ENCODE measurements at regions not wholly inside any gene's neighbourhood (a gene's known extent, or its start where the extent isn't known, plus 50 kb on each side); places are given as distances from the start of the nearest gene placed in this dataset.

DNA sequence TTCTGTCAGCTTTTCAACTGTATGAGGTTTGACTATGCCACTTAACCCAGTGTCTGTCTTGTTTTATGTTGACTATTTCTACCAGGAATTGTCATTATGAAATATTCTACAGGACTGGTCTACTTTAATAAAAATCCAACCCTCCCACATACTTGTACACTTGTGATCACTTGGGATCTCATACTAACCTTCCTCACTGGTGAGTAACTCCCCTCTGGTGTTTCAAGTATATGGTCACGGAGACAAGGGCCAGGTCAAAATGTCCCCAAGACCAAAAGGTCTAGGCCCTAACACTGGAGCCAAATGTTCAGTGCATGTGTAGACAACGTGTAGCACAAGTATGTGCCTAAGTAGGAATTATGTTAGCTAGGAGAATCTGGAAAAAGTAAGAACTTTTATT lies 122.7 kb upstream of the TJP1 start:
- no peak overlapping the region for H3K4me3 ChIP-seq
- 83% methylated on average over 2 of the region's 2 CpGs for WGBS, 2 donors
- intact Hi-C loops (cut with DNase I), result loop anchor here in 5 of 10 donors (5.0 to 10.0 kb wide), 5 partner anchors 90 to 258 kb away; no protein-coding TSS in a partner anchor
- H3K4me1 ChIP-seq, result no peaks in the 10 kb centered on the region
- no peak overlapping the region for H3K27ac ChIP-seq
- no peaks in the 10 kb centered on the region for H3K36me3 ChIP-seq
- no peak for ATAC-seq
- no peaks in the 10 kb centered on the region for H3K27me3 ChIP-seq
- no peaks in the 10 kb centered on the region for H3K9me3 ChIP-seq
- no peak for DNase-seq
- TF ChIP-seq, protein P1, sequence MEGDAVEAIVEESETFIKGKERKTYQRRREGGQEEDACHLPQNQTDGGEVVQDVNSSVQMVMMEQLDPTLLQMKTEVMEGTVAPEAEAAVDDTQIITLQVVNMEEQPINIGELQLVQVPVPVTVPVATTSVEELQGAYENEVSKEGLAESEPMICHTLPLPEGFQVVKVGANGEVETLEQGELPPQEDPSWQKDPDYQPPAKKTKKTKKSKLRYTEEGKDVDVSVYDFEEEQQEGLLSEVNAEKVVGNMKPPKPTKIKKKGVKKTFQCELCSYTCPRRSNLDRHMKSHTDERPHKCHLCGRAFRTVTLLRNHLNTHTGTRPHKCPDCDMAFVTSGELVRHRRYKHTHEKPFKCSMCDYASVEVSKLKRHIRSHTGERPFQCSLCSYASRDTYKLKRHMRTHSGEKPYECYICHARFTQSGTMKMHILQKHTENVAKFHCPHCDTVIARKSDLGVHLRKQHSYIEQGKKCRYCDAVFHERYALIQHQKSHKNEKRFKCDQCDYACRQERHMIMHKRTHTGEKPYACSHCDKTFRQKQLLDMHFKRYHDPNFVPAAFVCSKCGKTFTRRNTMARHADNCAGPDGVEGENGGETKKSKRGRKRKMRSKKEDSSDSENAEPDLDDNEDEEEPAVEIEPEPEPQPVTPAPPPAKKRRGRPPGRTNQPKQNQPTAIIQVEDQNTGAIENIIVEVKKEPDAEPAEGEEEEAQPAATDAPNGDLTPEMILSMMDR (IDR thresholded peaks at IDR 0.05), result no peak

DNA sequence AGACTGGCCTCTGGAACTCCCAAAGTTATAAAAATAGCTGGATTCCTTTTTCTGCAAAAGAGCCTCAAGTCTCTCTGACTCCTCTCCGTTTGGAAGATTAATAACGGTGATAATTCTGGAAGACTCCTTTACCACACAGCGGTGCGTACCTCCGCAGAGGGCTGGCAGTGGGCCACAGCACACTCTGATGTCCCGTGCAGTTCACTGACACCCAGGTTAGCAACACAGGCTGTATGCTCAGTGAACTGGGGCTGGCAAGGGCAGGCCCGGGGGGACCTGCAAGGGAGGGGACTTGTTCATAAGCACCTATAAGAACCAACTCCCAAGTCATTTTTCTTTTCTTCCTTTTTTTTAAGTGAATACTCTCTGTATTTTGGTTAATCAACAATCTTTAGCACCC lies 120.3 kb upstream of the TJP1 start:
- no peak overlapping the region for H3K4me3 ChIP-seq
- no peaks in the 10 kb centered on the region for H3K9me3 ChIP-seq
- DNase-seq, result no peak
- intact Hi-C loops (cut with DNase I), result loop anchor here in 5 of 10 donors (5.0 to 10.0 kb wide), 5 partner anchors 92 to 255 kb away; no protein-coding TSS in a partner anchor
- H3K27ac ChIP-seq, result no peak overlapping the region
- H3K4me1 ChIP-seq, result no peaks in the 10 kb centered on the region
- TF ChIP-seq, protein P1 (IDR thresholded peaks at IDR 0.05), result no peak
- 80 to 81% methylated on average over 7 of the region's 7 CpGs for WGBS, 2 donors
- no peaks in the 10 kb centered on the region for H3K27me3 ChIP-seq
- peak in 2 of 8 donors; percentile 26 to 50 for ATAC-seq
- H3K36me3 ChIP-seq, result no peaks in the 10 kb centered on the region

DNA sequence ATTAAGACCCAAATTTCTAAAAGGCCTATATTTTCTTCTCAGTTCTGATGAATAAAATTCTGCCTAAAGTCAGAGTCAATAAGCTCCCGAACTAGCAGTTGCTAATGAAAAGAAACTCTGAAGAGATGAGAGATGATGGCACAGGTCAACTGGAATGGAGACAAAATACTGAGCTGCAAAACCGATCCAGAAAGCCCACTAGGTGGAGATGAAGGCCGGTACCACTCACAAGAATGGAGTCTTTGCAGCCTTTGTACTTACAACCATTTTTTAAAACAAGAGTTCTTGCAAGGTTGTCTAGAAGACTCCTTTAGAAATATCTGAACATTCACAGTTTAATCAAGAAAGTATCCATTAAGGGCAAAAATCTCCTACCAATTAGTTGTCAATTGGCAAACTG lies 119.9 kb upstream of the TJP1 start:
- DNase-seq (no peak), ATAC-seq (peak in 1 of 8 donors; percentile 49)
- Histone ChIP-seq H3K27me3 (no peaks in the 10 kb centered on the region), H3K4me3 (no peak overlapping the region), H3K36me3 (no peaks in the 10 kb centered on the region), H3K4me1 (peaks cover 0 to 1% (median 0%) of the 10 kb centered on the region in 9 donors), H3K9me3 (no peaks in the 10 kb centered on the region), H3K27ac (no peak overlapping the region)
- WGBS, 2 donors, result 51 to 55% methylated on average over 3 of the region's 3 CpGs
- intact Hi-C loops (cut with DNase I), result loop anchor here in 5 of 10 donors (5.0 to 10.0 kb wide), 5 partner anchors 93 to 255 kb away; no protein-coding TSS in a partner anchor
- TF ChIP-seq, protein P1 (IDR thresholded peaks at IDR 0.05), result peak in 8 of 9 donors; percentile 11 to 51 (median 34)

DNA sequence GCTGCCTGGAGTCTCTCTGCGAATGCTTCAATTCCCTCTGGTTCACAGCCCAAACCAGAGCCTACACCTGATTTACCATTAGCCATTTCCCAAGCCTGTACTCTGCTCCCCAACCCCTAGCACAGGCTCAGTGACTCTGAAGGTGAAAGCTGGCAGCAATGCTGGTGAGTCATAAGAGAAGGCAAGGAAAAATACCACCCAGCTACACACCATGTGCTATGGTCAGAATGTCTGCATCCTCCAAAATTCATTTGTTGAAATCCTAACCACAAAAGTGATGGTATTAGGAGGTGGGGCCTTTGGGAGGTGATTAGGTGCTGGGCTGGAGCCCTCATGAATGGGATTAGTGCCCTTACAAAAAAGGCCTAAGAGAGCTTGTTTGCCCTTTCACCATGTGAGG lies 117.1 kb upstream of the TJP1 start:
- H3K4me3 ChIP-seq, result no peak overlapping the region
- H3K27ac ChIP-seq, result no peak overlapping the region
- peaks cover 0 to 3% (median 0%) of the 10 kb centered on the region in 9 donors for H3K4me1 ChIP-seq
- no peaks in the 10 kb centered on the region for H3K9me3 ChIP-seq
- no peak for ATAC-seq
- intact Hi-C loops (cut with DNase I), result loop anchor here in 2 of 10 donors (5.0 to 10.0 kb wide), 2 partner anchors 195 to 272 kb away; no protein-coding TSS in a partner anchor
- no peak for DNase-seq
- no peaks in the 10 kb centered on the region for H3K36me3 ChIP-seq
- WGBS, 2 donors, result 95 to 96% methylated on average over 1 of the region's 1 CpG
- TF ChIP-seq, protein P1 (IDR thresholded peaks at IDR 0.05), result no peak
- no peaks in the 10 kb centered on the region for H3K27me3 ChIP-seq
